Adipose tissue (tissue), 3 donors: ENCODE measurements at regions not wholly inside any gene's neighbourhood (a gene's known extent, or its start where the extent isn't known, plus 50 kb on each side); places are given as distances from the start of the nearest gene placed in this dataset.
"Not testable (repeated sequence)": the region's sequence is repeated elsewhere in the genome, so short reads cannot be mapped to it uniquely, and the experiment has no call there.

Source experiments
- H3K27ac ChIP-seq: one replicate; pipeline ENCODE4 v1.5.1; 2013; ENCODE audit warnings: low read depth, low read length
- WGBS, 3 donors: extraction: QIAGEN DNeasy Blood & Tissue Kit; methylation state at CpG; one replicate each; pipeline ENCODE4 v1.1.7; 2013; 5-methylcytosine and 5-hydroxymethylcytosine counted together
- donor health status: healthy with polysubstance abuse.
- donor health status: Bipolar disorder and iron deficiency.
- donor health status: healthy.

GRCh38 chr6:132126150-132126549, 175.0 kb upstream of the CCN2 start:
- H3K27ac ChIP-seq, result no peak overlapping the region

GRCh38 chr6:132122871-132123270, 171.7 kb upstream of the CCN2 start:
- no peak overlapping the region for H3K27ac ChIP-seq
- WGBS, 3 donors, result 41 to 74% (median 64%) methylated on average over 4 of the region's 4 CpGs

More at GRCh38 chr6:132126150-132126549, 175.0 kb upstream of the CCN2 start:
- WGBS, 3 donors, result 82 to 89% (median 84%) methylated on average over 2 of the region's 2 CpGs

- no peak overlapping the region for H3K27ac ChIP-seq
Observed at GRCh38 chr6:132122176-132122575, 171.0 kb upstream of the CCN2 start.

- no peak overlapping the region for H3K27ac ChIP-seq
- 94 to 100% (median 100%) methylated on average over 1 of the region's 1 CpG for WGBS, 3 donors
Observed at GRCh38 chr6:132118144-132118543, 167.0 kb upstream of the CCN2 start.

- no peak overlapping the region for H3K27ac ChIP-seq
- 60 to 68% (median 63%) methylated on average over 7 of the region's 7 CpGs for WGBS, 3 donors
Observed at GRCh38 chr6:132115714-132116366, 164.7 kb upstream of the CCN2 start.

- WGBS, 3 donors, result 86 to 91% (median 87%) methylated on average over 8 of the region's 8 CpGs
- H3K27ac ChIP-seq, result no peak overlapping the region
Observed at GRCh38 chr6:132114201-132114825, 163.1 kb upstream of the CCN2 start.

GRCh38 chr6:132109752-132110151, 158.6 kb upstream of the CCN2 start:
- WGBS, 3 donors, result 72 to 91% (median 78%) methylated on average over 6 of the region's 6 CpGs
- H3K27ac ChIP-seq, result not testable (repeated sequence)

GRCh38 chr6:132107896-132108295, 156.7 kb upstream of the CCN2 start:
- 70 to 86% (median 80%) methylated on average over 2 of the region's 2 CpGs for WGBS, 3 donors
- no peak overlapping the region for H3K27ac ChIP-seq

- WGBS, 3 donors, result 58 to 87% (median 77%) methylated on average over 3 of the region's 3 CpGs
- H3K27ac ChIP-seq, result no peak overlapping the region
Observed at GRCh38 chr6:132101535-132101934, 150.4 kb upstream of the CCN2 start.

- no peak overlapping the region for H3K27ac ChIP-seq
- WGBS, 3 donors, result 67 to 78% (median 76%) methylated on average over 4 of the region's 4 CpGs
Observed at GRCh38 chr6:132100388-132100990, 149.3 kb upstream of the CCN2 start.

GRCh38 chr6:132096996-132097395, 145.8 kb upstream of the CCN2 start:
- WGBS, 3 donors, result 79 to 84% (median 83%) methylated on average over 5 of the region's 5 CpGs
- no peak overlapping the region for H3K27ac ChIP-seq

GRCh38 chr6:132096245-132096644, 145.1 kb upstream of the CCN2 start:
- H3K27ac ChIP-seq, result no peak overlapping the region
- WGBS, 3 donors, result 79 to 83% (median 83%) methylated on average over 3 of the region's 3 CpGs

GRCh38 chr6:132089173-132089572, 138.0 kb upstream of the CCN2 start:
- WGBS, 3 donors, result 82 to 92% (median 86%) methylated on average over 2 of the region's 2 CpGs
- H3K27ac ChIP-seq, result no peak overlapping the region

GRCh38 chr6:132088150-132088549, 137.0 kb upstream of the CCN2 start:
- H3K27ac ChIP-seq, result no peak overlapping the region
- WGBS, 3 donors, result 82 to 87% (median 87%) methylated on average over 2 of the region's 2 CpGs

- H3K27ac ChIP-seq, result no peak overlapping the region
- WGBS, 3 donors, result 67 to 80% (median 76%) methylated on average over 2 of the region's 2 CpGs
Observed at GRCh38 chr6:132087391-132087790, 136.2 kb upstream of the CCN2 start.

GRCh38 chr6:132085731-132086130, 134.6 kb upstream of the CCN2 start:
- 77 to 79% (median 77%) methylated on average over 5 of the region's 5 CpGs for WGBS, 3 donors
- no peak overlapping the region for H3K27ac ChIP-seq

- WGBS, 3 donors, result 78 to 84% (median 80%) methylated on average over 3 of the region's 3 CpGs
Observed at GRCh38 chr6:132084811-132085509, 133.8 kb upstream of the CCN2 start.

GRCh38 chr6:132082421-132082820, 131.2 kb upstream of the CCN2 start:
- no peak overlapping the region for H3K27ac ChIP-seq
- WGBS, 3 donors, result 83 to 94% (median 87%) methylated on average over 2 of the region's 2 CpGs

More at GRCh38 chr6:132084811-132085509, 133.8 kb upstream of the CCN2 start:
- no peak overlapping the region for H3K27ac ChIP-seq

- 58 to 79% (median 71%) methylated on average over 1 of the region's 1 CpG for WGBS, 3 donors
- H3K27ac ChIP-seq, result no peak overlapping the region
Observed at GRCh38 chr6:132081338-132081737, 130.2 kb upstream of the CCN2 start.
